ENCODE measurements at regions not wholly inside any gene's neighbourhood (a gene's known extent, or its start where the extent isn't known, plus 50 kb on each side); places are given as distances from the start of the nearest gene placed in this dataset.
A peak's percentile ranks its signal among the peaks of the same experiment; 100 is the strongest.
"Not testable (repeated sequence)": the region's sequence is repeated elsewhere in the genome, so short reads cannot be mapped to it uniquely, and the experiment has no call there.

DNA sequence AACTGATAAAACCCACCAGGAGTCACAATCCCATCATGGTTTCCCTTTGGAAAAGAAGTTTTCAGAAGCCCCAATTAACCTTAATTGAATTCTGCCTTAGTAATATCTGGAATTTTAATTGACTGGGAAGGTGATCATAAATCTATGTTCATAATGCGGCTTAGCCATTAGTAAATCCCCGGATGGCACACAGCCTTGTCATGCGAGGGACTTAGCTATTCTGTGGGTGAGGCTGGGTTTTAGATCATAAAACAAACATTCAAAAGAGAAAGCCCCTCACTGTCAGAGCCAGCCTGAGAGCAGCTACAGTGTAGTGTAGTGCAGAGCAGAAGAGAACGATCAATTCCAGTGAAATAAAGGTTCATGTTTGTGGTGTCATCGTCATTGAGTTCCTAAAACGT, 124.0 kb upstream of the NOCT start:
- DNase-seq, result peak; percentile 80

DNA sequence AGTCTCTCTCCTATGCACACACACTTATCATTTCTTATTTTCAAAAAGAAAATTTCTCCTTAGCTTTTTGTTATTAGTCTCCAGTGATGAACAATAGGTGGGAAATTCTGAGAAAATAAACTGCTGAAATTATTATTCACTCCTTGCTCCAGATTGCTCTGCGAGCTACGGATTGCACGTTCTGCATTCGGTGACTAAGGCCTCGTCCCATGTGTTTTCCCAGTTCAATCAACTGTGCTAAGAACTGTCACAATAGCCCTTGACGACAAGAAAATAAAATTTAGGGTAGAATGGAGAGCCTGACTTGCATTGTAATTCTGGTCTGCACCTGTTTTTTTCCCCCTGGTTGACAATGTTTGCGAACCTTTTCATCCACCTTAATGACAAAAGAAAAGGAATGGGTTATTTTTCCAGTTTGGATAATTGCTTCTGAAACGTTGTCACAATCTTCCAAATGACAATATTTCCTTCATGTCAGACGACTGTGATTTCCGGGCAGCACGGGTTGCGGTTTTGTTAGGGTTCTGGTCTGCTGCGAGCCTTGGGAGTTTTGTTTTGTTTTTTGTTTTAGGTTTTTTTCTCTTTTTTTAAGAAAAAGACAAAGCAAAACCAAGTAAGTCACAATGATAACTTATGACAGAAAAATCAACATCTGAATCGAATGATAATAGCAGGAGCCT, 124.5 kb upstream of the NOCT start:
- peak; percentile 78 for DNase-seq

DNA sequence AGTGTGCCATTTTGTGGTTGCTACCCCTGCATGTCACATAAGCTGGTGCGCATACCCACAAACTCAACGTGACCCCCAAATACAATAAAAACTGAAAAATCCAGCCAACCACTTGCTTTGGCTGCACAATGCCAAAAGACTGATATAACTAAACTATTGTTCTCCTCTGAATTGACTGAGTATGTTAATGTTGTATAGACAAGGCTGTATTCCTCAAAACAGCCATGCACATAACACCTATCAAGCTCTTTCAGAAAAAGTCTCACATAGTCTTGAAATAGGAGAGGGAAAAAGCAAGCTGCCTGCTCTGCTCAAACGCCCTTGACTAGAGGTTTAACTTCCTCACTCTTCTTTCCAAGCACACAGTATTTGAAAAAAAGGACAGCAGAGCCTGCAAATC, 126.4 kb upstream of the NOCT start:
- no peak for DNase-seq

DNA sequence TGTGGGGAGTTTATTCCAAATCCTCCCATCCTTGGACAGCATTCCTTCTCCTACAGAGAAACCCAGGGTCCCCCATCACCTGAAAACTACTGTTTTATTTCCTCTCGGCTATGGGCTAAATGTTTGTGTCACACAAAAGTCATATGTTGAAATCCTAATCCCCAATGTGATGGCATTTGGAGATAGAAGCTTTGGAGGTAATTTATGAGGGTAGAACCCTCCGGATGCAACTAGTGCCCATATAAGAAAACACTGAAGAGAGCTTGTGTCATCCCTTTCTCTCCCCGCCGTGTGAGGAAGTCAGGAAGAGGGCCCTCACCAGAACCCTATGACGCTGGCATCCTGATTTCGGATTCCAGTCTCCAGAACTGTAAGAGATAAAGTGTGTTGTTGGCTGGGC, 127.8 kb upstream of the NOCT start:
- DNase-seq, result no peak

DNA sequence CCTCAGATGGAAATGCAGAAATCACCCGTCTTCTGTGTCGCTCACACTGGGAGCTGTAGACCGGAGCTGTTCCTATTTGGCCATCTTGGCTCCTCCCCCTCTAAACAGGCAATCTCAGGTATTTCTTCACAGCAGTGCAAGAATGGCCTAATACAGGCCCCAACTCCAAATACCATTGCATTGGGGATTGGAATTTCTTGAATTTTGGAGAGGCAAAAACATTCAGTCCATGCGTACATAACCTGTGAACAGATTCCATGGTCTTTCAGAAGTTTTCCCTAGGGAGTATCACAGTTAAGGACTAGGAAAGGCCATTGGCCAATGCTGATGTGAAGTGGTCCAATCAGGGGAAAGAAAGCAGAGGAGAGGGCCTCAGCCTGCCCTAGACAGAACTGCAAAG, 128.2 kb upstream of the NOCT start:
- no peak for DNase-seq

DNA sequence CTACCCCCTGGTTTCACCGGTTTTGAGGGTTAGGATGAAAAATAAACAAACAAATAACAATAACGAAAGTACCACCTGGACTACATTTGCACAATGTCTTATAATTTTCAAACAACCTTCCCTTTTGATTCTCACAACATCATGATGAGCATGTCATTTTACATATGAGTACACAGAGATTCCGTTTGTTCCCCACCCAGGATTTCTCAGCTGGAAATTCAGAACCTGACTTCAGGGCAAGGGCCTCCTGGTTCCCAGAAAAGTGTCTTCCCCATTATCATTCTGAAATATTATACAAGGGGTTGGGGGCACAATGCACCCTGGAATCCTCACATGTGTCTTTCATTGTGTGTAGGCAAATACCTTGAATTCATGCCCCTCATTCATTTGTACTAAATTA, 135.8 kb upstream of the NOCT start:
- no peak for DNase-seq

DNA sequence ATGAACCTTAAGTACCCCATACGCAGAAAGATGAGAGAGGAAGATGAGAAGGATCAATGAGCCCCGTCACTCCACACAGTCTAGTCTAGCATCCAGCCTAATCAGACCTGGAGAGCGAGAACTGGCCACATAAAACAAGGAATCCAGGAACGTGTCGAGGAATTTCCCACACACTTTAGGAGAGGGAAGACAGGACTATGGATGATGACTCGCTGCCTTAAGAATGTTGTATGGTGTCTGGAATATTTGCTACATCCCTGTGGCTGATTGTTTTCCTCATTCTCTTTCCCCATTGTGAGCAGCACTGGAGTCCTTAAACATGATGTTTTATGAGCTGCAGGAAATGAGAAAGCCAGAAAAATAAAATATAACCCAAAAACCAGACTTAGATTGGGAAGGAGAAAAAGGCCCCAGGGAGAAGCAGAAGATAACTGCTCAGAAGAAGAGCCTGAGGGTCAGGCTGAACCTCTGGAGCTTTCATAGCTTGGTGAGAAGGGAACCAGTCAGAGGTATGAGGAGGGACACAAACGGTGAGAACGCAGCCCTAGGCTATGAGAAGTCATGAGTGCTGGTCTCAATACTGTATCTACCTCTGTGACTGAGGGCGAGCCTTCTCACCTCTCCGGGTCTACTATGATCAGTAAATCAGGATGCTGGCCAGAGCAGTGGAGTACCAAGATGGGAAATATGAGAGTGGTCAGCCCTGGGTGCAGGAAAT, 139.5 kb upstream of the NOCT start:
- DNase-seq, result no peak

DNA sequence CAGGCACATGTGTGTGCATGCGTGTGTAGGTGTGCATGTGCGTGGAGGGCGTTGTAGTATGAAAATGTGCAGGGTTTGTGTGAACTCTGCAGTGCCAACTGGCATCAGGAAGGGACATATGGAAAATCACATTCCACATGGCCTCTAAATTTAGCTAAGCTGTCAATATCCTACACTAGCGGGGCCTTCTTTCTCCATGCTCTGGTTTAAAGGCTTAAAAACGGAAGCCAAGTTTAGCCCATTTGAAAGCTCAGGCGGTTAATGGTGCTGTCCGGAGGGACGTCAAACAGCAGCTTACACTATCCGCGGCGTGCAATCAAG, 144.1 kb upstream of the NOCT start:
- no peak for DNase-seq

DNA sequence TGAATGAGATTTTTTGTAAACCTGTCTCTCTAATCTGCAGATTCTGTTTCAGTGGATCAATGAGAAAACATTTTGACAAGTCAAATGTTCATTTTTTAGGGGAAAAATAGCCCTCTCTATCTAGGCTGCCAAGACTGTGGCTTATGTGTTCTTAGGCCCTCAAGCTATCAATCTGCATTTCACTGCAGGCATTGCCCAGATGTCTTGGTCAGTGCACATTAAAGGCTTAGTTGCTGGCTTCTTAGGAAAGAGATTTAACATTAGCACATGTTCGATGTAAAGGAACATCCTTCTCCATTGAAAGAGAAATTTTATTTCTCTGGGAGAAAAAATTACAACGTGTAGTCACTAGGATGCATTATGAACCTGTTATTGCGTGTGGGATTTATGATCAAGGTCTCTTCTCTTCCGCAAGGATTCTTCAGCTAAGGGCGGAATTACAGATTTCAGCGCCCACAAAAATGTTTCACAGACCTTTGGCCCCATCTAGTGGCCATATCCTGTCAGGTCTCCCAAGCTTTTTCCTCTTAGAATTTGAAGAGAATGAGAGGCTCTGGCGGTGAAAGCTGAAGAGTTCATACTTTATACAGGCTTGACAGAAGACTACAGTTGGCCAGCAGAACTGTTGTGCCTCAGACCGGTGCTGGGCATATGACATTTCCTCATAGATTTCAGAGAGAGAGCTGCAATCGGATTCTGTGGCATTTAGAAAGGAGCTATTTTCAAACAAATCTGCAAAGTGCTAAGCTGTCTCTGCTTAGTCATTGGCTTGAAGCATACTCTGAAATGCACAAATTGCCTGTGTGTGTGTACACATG, 144.6 kb upstream of the NOCT start:
- peak; percentile 70 for DNase-seq

DNA sequence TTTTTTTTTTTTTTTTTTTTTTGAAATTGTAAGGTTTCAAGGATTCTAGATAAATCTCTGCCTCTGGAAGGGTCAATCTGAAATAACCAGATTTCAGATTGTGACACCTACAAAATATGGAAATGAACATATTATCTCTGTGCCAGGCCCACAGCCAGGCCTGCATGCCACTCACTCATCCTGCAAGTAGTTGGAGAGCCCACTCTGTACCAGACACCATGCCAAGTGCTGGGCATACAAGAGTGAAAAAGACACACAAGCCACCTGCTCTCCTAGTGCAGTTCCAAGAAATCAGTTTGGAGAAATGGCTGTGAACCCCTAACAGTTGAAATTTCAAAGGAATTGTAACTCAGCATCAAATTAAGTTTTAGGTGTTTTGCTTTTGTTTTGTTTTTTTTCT, 145.9 kb upstream of the NOCT start:
- DNase-seq, result peak; percentile 15

DNA sequence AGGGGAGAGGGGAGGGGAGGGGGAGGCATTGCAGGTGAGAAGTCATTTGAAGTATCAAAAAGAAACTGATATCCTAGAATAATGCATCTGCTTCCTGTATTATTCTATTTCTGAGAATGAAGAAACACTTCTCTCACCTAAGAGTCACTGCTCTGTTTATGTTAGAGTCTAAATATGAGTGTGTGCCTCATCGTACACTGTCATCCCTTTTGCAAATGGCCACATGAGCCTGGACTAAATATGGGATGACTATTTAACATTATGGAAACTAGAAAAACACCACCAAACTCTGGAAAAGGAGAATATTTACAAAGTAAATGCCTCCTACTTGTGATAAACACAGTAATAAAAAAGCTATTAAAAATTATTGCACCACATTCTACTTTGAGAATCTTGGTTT, 146.4 kb upstream of the NOCT start:
- DNase-seq, result no peak

DNA sequence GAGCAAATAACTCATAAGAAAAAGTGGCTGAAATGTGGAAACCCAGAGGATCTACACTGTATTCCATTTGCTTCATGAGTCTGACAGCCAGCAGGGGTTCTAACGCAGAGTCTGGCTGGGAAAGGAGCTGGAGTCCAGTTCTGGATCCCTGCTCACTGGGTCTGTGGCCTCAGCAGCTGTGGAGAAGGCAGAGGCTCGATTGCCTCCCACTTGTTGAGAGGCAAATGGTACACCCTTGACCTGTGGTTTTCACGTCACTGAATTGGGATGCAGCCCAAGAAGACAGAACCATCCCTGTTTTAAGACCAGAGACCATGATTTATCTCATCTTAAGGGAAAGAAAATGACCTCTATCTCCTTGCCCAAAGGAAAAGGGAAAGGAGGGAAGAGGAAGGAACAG, 147.0 kb upstream of the NOCT start:
- no peak for DNase-seq

DNA sequence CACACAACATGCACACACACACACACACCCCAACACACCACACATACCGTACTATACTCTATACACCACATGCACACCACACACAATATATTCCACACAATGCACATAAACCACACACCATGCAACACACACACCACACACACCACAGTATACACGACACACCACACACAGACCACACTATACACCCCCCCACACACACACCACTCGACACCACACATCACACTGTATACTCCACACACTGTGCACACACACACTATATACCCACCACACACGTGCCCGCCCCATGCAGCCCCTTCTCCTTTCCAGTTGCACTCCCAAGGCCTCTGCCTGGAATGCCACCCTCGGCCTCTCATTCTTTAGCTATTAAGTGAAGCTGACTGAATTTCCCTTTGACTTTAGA, 148.2 kb upstream of the NOCT start:
- DNase-seq, result no peak

DNA sequence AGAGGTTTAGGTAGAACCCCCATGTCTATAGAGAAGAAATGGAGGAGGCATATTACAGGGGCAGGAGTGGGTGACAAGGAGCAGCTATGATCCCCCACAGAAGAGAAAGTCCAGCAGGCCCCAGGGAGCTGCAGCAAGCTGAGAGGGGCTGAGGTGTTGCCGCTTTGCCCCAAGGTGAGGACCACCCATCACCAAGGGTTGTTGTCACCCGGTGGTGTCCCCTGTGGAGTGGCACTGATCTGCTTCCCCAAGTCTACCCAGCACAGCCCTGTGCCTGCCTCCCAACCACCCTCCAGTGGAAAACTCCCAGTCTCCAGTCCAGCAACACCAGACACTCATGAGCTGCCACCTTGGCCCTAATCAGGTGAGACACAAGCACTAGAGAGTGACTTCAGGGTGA, 149.3 kb upstream of the NOCT start:
- DNase-seq, result no peak

DNA sequence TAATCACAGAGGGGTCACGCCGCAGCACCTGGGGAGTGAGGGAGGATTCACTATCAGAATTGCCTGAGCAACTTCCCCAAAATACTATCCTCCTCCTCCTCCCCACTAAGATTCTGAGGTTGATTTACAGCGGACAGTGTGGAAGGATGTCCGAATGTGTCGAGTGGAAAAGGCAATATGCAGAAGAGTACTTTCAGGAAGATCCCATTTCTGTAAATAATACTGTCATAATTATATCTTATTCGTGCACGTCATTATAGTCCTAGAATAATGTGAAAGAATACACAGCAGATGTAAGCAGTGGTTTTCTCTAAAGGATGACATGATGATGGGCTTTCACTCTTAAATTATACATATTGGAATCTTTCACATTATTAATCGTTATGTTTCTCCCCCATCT, 149.8 kb upstream of the NOCT start:
- no peak for DNase-seq

DNA sequence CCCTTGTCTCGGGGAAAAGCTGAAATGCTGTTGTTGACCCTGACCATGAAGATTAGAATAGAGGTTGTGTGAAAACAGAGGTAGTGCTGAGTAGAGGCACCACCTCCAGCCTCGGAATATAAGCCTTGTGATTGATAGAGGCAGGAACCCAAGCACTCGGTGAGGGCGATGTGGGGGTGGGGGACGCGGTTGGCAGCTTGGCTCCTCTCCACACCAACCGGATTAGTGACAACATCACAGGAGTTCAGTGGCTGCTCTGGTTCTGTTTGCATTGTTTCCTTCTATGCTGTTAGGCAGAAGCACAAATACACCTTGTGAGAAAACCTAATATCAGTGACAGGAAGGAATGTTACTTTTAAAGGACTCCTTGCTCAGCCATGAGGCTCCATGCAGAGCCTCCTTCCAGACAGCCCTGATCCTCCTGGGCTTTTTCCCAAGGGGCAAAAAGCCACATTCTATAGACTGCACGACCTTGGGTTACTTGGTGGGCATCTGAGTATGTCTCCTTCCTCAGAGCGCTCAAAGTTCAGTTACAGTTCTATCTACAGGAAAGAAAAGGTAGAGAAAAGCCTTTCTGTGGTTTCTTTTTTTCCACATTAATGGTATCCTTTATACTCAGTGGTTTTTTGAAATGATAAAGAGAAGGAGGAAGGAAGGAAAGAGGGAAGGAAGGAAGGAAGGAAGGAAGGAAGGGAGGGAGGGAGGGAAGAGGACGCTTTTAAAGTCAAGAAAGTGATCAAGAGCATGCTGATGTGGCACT, 150.4 kb upstream of the NOCT start:
- DNase-seq, result no peak

DNA sequence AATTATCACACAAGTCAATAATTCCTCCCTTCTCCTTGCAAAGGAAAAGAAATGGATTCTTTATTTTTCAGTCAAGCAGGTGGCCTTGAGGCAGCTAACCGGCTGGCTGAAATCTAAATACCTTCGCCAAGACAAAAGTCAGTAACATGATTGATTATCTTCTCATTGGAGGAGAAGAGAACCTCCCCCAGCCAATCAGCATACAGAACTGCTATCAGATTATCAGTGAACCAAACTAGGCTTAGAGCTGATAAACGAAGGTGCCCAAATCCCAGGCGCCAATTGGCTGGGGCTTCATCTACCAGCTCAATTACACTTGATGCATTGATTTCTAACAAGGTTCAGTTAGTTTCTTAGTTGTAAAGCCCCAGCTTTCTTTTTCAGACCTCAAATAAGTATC, 152.4 kb upstream of the NOCT start:
- DNase-seq, result no peak

DNA sequence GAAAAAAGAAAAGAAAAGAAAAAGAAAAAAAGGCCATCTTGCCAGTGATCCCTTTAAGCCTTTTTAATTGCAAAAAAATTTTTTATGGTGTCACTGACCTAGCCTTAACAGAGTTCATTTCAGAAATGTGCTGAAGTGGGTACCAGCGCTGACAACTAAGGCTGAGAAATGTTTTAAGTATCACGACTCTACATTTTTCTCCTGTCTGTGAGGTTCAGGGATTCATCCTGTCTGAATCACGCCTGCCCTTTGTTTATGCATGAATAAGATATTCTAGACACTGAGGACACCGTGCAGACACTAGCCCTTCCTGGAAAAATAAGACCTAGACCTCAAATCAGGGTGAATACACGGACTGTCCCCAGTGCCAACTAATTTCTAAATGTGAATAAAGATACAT, 154.4 kb upstream of the NOCT start:
- DNase-seq, result no peak

DNA sequence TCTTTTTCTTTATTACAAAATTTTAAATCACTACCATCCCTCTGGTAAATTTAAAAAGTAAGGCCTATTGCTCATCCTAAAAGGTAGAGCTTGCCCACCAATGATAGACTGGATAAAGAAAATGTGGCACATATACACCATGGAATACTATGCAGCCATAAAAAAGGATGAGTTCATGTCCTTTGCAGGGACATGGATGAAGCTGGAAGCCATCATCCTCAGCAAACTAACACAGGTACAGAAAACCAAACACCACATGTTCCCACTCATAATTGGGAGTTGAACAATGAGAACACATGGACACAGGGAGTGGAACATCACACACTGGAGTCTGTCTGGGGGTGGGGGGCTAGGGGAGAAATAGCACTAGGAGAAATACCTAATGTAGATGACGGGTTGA, 155.2 kb upstream of the NOCT start:
- DNase-seq, result not testable (repeated sequence)

DNA sequence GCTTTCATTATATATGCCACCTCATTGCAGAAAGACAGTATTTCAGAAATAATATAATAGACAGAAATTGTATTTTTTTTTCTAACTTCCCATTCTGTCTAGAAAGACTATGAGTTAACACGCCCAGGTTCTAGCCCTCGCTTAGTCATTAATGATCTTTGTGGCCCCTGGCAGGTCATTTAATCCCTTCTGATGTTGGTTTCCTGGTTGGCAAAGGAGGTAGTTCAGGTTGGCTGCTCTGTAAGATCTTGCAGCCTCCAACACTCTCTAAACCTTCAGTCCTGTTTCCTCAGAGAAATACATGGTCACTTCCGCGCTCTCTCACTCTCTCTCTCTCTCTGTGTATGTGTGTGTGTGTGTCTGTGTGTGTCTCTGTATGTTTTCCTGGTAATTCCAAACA, 156.3 kb upstream of the NOCT start:
- no peak for DNase-seq

DNA sequence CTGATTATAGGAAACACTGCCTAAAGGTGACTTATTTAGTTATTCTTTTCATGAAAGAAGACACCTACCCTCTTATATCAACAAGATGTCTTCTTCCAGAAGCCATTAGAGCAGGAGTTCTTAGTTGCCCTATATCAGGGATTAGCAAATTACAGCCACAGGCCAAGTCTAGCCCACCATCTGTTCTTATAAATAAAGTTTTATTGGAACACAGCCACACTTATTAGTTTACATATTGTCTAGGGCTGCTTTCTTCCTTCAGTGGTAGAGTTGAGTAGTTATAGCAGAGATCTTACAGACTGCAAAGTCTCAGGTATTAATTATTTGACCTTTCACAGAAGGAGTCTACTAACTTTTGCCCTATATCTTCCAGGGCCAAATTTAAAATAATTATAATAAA, 157.2 kb upstream of the NOCT start:
- no peak for DNase-seq

DNA sequence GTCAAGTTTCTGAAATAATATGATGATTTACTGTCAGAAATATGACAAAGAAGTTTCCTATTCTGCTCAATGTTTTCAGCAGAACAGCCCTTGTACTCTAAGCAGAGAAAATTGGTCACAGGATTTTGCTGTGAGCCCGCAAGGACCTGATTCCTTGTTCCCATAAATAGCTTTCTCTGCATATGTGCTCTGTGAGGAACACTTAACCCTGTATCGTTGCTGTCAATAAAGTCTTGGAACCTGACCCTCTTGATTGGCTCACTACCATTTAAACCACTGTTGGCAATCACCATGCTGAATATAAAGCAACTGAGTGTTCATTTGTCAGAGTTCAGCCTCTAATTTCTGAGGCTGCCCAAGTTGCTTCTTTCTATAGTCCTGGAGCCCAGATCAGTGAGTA, 158.2 kb upstream of the NOCT start:
- DNase-seq, result no peak

DNA sequence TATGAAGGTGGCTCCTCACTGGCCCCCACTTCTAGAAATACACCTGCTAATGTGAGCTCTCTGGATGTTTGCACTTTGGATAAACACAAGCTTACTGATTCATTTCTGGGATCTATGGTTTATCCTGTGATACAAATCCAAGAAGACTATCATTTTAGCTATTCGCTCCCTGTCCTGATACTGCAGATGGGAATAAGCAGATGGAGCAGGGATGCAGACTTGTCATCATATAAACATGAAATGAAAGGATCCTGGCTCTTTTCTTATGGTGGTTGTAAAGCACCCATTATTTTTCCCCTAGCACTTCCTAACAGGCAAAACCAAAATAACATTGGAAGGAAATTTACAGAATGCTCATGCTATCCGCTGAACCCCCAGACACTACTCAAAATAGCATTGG, 162.9 kb upstream of the NOCT start:
- DNase-seq, result no peak

All from NCI-H1105 treated with DMSO at 0.1 percent for 48 hours (cell line).